ENCODE measurements at regions not wholly inside any gene's neighbourhood (a gene's known extent, or its start where the extent isn't known, plus 50 kb on each side); places are given as distances from the start of the nearest gene placed in this dataset.

- H3K27ac ChIP-seq (ENCODE audit: control insufficient read depth, insufficient read depth): no peak overlapping the region
- H4K20me1 ChIP-seq (ENCODE audit: control insufficient read depth, insufficient read depth): no peaks in the 10 kb centered on the region
- no peaks in the 10 kb centered on the region for H3K79me2 ChIP-seq (ENCODE audit: control insufficient read depth, insufficient read depth, low read length)
- CTCF ChIA-PET: no interaction called here
- H3K4me1 ChIP-seq (ENCODE audit: control insufficient read depth, insufficient read depth, low read length): no peaks in the 10 kb centered on the region
- FAIRE-seq: no peak
- TF ChIP-seq CBX5 (IDR thresholded peaks at IDR 0.05; ENCODE audit: low read depth): no peak
- TF ChIP-seq E2F4 (IDR thresholded peaks at IDR 0.05; ENCODE audit: low read depth, low read length): no peak
- no peak for TF ChIP-seq LARP7 (IDR thresholded peaks at IDR 0.05)
- no peak for TF ChIP-seq TCF3 (IDR thresholded peaks at IDR 0.05; ENCODE audit: borderline replicate concordance, insufficient read depth, low read depth, low read length)
- no peak for TF ChIP-seq HDAC6 (IDR thresholded peaks at IDR 0.05; ENCODE audit: unreplicated experiment)
- no peak for TF ChIP-seq RFX5 (IDR thresholded peaks at IDR 0.05; ENCODE audit: low read depth, low read length)
- TF ChIP-seq YY1 (IDR thresholded peaks at IDR 0.05; ENCODE audit: low read depth, low read length): no peak
- TF ChIP-seq SMAD5 (IDR thresholded peaks at IDR 0.05; ENCODE audit: low read depth): no peak
- RAD21 ChIA-PET (ENCODE audit: unreplicated experiment): no interaction called here
- H3K36me3 ChIP-seq (ENCODE audit: control insufficient read depth in 2 of 2, insufficient read depth in 2 of 2, low read length in 1 of 2): no peaks in the 10 kb centered on the region
- intact Hi-C loops (cut with micrococcal nuclease; ENCODE audit: unreplicated experiment): no loop called here
- ATAC-seq: no peak
- H3K27me3 ChIP-seq (replicated peaks in 1 of 2; ENCODE audit: control insufficient read depth in 2 of 2, insufficient read depth in 2 of 2, low read length in 1 of 2): no peaks in the 10 kb centered on the region
- SMC1A ChIA-PET (ENCODE audit: uncharacterized antibody, unreplicated experiment): no interaction called here
- no peak for DNase-seq (ENCODE audit: low read depth, low spot score)
- no peak overlapping the region for H3K9ac ChIP-seq (ENCODE audit: control insufficient read depth, insufficient read depth, low read length)
- no peaks in the 10 kb centered on the region; the same call in 2 of the 3 replicates for H3K9me3 ChIP-seq (replicated peaks; ENCODE audit: control insufficient read depth, insufficient read depth, low read length)
- 56% methylated on average over 17 of the region's 17 CpGs for WGBS (ENCODE audit: insufficient coverage, insufficient replicate concordance, low lambda C conversion rate, missing lambda C conversion rate)
- H2AFZ ChIP-seq (ENCODE audit: control insufficient read depth, low read depth, low read length): no peak overlapping the region
- in situ Hi-C loops (cut with MboI): no loop called here
- H3K4me2 ChIP-seq (ENCODE audit: control insufficient read depth, insufficient read depth): no peak overlapping the region
- POLR2A ChIA-PET: no interaction called here
- BruUV-seq (replicated peaks): no TSS peak
- no peak overlapping the region for H3K4me3 ChIP-seq
These were observed 222.5 kb upstream of the TCERG1L start for GRCh38 chr10:131533846-131534526.

- ChIA-PET CTCF (no interaction called here), RAD21 (ENCODE audit: unreplicated experiment) (no interaction called here), POLR2A (no interaction called here), SMC1A (ENCODE audit: uncharacterized antibody, unreplicated experiment) (no interaction called here)
- H3K9ac ChIP-seq (ENCODE audit: control insufficient read depth, insufficient read depth, low read length): no peak overlapping the region
- H3K79me2 ChIP-seq (ENCODE audit: control insufficient read depth, insufficient read depth, low read length): no peaks in the 10 kb centered on the region
- no peak overlapping the region for H3K4me3 ChIP-seq
- no peaks in the 10 kb centered on the region for H4K20me1 ChIP-seq (ENCODE audit: control insufficient read depth, insufficient read depth)
- no peaks in the 10 kb centered on the region for H3K27me3 ChIP-seq (replicated peaks in 1 of 2; ENCODE audit: control insufficient read depth in 2 of 2, insufficient read depth in 2 of 2, low read length in 1 of 2)
- no peak overlapping the region for H3K27ac ChIP-seq (ENCODE audit: control insufficient read depth, insufficient read depth)
- no peak for TF ChIP-seq EZH2 (IDR thresholded peaks at IDR 0.05; ENCODE audit: borderline replicate concordance, control insufficient read depth, low read depth, low read length)
- no peak for TF ChIP-seq BACH1 (IDR thresholded peaks at IDR 0.05; ENCODE audit: borderline replicate concordance)
- no peak for TF ChIP-seq TAF1 (IDR thresholded peaks at IDR 0.05; ENCODE audit: borderline replicate concordance, low read depth, low read length)
- TF ChIP-seq DPF2 (IDR thresholded peaks at IDR 0.05): no peak
- ATAC-seq (no peak), DNase-seq (ENCODE audit: low read depth, low spot score) (no peak), FAIRE-seq (no peak)
- in situ Hi-C loops (cut with MboI): no loop called here
- intact Hi-C loops (cut with micrococcal nuclease; ENCODE audit: unreplicated experiment): no loop called here
- no peaks in the 10 kb centered on the region for H3K36me3 ChIP-seq (ENCODE audit: control insufficient read depth in 2 of 2, insufficient read depth in 2 of 2, low read length in 1 of 2)
- no TSS peak for BruUV-seq (replicated peaks)
- no peaks in the 10 kb centered on the region for H3K9me3 ChIP-seq (replicated peaks; ENCODE audit: control insufficient read depth, insufficient read depth, low read length)
- H3K4me2 ChIP-seq (ENCODE audit: control insufficient read depth, insufficient read depth): no peak overlapping the region
- no peaks in the 10 kb centered on the region for H3K4me1 ChIP-seq (ENCODE audit: control insufficient read depth, insufficient read depth, low read length)
- no peak overlapping the region for H2AFZ ChIP-seq (ENCODE audit: control insufficient read depth, low read depth, low read length)
- 29% methylated on average over 11 of the region's 11 CpGs for WGBS (ENCODE audit: insufficient coverage, insufficient replicate concordance, low lambda C conversion rate, missing lambda C conversion rate)
These were observed 223.3 kb upstream of the TCERG1L start for GRCh38 chr10:131534836-131535235.
